HG03103 (cell line): ENCODE measurements at regions not wholly inside any gene's neighbourhood (a gene's known extent, or its start where the extent isn't known, plus 50 kb on each side); places are given as distances from the start of the nearest gene placed in this dataset.

ENCODE experiments used
- ATAC-seq: cut with Tn5 transposase; IDR thresholded peaks from one replicate; pipeline ENCODE4 v1.9.1; 2021; ENCODE audit warnings: low read depth; ENCODE audit not compliant: unreplicated experiment

- no peak for ATAC-seq
Observed at GRCh38 chr18:24725644-24726415, 265.4 kb downstream of the HRH4 start.

- no peak for ATAC-seq
Observed at GRCh38 chr18:24726727-24727492, 266.5 kb downstream of the HRH4 start.

DNA sequence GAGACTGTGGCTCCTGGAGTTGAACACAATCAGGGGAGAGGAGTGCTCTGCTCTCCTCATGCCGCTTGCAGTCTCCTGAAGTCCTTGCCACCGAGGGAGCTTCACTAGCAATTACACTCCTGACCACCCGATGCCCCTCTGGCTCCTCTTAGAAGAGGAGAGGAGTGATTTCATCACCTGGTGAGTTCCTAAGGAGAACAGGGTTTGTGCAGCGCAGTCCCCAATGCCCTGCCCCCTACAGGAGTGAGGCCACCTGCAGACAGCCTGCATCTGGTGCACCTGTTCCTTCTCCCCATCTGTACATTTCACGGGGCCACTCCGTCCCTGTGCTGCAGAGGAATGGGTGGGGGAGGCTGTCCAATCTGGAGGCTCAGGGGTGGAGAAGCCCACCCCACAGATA is 267.2 kb downstream of the HRH4 start:
- no peak for ATAC-seq

DNA sequence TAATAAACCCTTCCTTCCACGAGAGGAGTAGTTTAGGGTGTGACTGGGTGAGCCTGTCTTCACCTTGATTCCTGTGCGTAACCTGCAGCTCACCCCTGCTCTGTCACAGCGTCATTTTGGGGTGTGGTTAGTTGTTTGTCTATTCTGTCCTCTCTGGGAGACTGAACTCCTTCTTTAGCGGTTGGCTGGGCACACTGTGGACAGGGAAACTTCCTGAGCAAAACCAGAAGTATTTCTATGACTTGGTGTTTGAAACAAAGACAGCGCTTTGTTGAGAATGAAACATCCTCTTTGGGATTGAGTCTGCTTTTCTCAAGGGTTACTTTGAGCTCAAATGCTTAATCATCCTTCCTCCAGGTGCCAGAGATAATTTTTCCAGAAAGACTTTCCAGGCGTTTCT is 270.7 kb downstream of the HRH4 start:
- ATAC-seq: no peak

DNA sequence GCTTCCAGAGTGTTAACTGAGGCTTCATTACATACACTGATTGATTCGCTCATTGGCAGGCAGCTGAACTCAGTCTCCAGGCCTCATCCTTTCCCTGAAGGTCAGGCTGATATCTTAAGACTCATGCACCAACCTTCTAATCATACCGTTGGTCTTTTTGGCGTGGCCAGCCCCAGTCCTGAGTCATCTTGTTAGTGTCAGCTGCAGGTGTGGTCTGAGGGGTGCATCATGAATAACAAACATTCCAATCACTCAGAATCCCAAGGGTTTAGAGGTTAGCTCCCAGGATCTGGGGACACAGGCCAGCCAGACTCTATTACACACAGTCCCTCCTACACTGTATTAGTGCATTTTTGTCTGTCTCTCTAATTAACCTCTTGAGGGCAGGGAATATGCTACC is 271.5 kb downstream of the HRH4 start:
- no peak for ATAC-seq

GRCh38 chr18:24734058-24734457 is 273.6 kb downstream of the HRH4 start:
- no peak for ATAC-seq

DNA sequence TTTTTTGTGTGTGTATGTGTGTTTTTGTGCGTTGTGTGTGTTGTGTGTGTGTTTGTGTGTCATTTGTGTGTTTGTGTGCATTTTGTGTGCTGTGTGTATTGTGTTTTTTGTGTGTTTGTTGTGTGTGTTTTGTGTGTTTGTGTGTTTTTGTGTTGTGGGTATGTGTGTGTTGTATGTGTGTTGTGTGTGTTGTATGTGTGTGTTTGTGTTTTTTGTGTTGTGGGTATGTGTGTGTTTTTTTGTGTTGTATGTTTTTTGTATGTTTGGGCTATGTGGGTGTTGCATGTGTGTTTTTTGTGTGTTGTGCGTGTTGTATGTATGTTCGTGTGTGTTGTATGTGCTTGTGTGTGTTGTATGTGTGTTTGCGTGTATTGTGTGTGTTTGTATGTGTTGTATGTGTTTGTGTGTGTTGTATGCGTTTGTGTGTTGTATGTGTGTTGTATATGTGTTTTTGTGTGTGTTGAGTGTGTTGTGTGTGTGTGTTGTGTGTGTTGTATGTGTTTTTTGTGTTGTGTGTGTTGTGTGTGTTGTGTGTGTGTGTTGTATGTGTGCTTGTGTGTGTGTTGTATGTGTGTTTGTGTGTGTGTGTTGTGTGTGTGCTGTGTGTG is 275.3 kb downstream of the HRH4 start:
- no peak for ATAC-seq

GRCh38 chr18:24736662-24737330 is 276.4 kb downstream of the HRH4 start:
- ATAC-seq: no peak

DNA sequence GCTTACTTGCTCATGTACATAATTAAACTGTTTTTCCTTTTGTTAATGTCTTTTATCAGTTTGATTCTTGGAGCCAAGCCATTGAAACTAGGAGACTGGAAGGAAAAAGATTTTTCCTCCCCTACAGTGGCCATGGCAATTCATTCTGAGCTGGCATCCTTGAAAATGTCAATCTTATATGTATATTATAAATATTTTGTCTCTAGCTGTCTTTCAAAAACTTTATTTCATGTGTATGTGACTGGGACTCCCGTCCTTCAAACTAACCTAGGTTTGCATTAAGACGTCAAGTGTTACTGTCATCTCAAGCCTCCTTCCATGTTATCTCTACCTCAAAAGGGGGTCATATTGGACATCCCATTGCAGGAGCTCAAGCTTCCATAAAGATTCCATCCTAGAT is 280.4 kb downstream of the HRH4 start:
- ATAC-seq: no peak

GRCh38 chr18:24741321-24741720 is 280.9 kb downstream of the HRH4 start:
- no peak for ATAC-seq

GRCh38 chr18:24741965-24742724 is 281.7 kb downstream of the HRH4 start:
- ATAC-seq: no peak

- ATAC-seq: no peak
Observed at GRCh38 chr18:24754583-24755253, 294.3 kb downstream of the HRH4 start.

DNA sequence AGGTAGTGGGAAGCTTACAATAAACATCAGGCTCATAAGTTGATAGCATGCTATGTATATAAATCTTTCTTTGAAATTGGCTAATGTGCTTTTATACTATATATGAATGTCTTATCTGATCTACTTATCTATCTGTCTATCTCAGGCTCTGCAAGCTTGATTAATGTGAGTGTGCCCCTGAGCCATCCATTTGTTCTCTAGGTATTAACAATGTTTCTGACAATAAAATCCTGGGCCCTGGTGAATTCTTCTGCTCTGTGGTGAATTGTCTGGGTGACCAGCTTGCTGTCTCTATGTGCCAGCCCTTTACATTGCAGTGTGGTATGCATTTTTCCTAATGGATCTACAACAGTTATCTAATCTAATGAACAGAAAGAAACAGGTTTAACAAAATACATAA is 295.9 kb downstream of the HRH4 start:
- no peak for ATAC-seq

DNA sequence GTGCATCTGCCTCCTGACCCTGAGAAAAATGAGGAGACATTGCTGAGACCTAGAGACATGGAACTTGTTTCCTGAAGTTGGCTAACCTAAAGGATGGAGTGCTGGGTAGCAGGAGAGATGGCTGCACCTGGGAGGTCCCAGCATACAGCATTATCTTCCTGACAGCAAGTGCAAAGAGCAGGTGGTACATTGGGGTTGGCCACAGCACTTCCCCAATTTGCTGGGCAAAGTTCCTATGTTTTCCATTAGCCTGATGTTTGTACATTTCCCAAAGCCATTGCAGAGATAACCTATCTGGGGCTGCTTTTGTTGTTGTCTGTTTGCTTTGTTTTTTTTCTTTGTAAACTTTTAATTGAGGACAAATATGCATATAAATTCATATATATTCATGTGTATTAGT is 296.7 kb downstream of the HRH4 start:
- ATAC-seq: no peak

DNA sequence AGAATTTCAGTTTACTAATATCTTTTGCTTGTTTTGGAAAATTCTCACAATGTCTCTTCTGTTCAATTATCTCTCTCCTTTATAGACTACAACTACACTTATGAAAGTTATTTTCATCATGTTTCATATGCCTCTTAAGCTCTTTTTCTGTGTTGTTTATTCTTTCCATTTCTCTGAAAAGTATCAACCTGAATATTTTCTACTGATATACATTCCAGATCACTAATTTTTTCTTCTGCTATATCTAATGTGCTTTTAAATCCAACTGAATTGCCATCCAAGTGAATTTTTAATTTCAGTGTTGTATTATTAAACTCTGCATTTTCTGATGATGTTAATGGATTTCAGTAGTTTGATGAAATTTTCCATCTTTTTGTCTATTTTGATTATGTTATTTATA is 301.3 kb downstream of the HRH4 start:
- no peak for ATAC-seq

- ATAC-seq: no peak
Observed at GRCh38 chr18:24762511-24762910, 302.1 kb downstream of the HRH4 start.

- no peak for ATAC-seq
Observed at GRCh38 chr18:24763765-24764513, 303.5 kb downstream of the HRH4 start.

GRCh38 chr18:24764766-24765165 is 304.3 kb downstream of the HRH4 start:
- no peak for ATAC-seq

- ATAC-seq: no peak
Observed at GRCh38 chr18:24766376-24766775, 305.9 kb downstream of the HRH4 start.
